K562 (cell line): ENCODE measurements at regions not wholly inside any gene's neighbourhood (a gene's known extent, or its start where the extent isn't known, plus 50 kb on each side); places are given as distances from the start of the nearest gene placed in this dataset.

Experiments
- ATAC-seq: fragments of 200-7000 bp; cut with Tn5 transposase; 3 replicates; pipeline ENCODE4 v1.9.1; 2020; ENCODE audit warnings: moderate library complexity
- BruUV-seq: library from RNA; stranded (reverse); fragments of 400-500 nt; replicated peaks from 2 replicates; lab custom pipeline; 2021; lab: Mats Ljungman, UMichigan
- CTCF ChIA-PET: fragments of 300-600 bp; formaldehyde crosslinking; extraction: SDS; loops from one replicate; lab custom pipeline; 2021; ENCODE audit warnings: low intra/inter-chr PET ratio; lab: Yijun Ruan, JAX
- POLR2A ChIA-PET: fragments of 300-600, 350-650 bp; sonication (Branson Sonifier 250); formaldehyde crosslinking; extraction: SDS; loops from one replicate; lab custom pipeline; 2021; ENCODE audit warnings: antibody characterized with exemption, inconsistent platforms; lab: Yijun Ruan, JAX
- DNase-seq, 4 experiments: peaks; one replicate each; pipeline versions ENCODE4 v3.0.0 to v3.0.0-alpha.2; 2011 to 2018; ENCODE audit warnings: low spot score in 3 of 4, mixed read lengths in 3 of 4; ENCODE audit errors: extremely low read depth in 1 of 4
- FAIRE-seq: peaks from 2 replicates; lab custom pipeline; 2011; peaks lifted over from hg19 to GRCh38; lab: Jason Lieb, UNC
- H2AFZ ChIP-seq: 2 replicates; pipeline ENCODE4 v1.6.0; 2011; ENCODE audit warnings: low read depth, low read length, control low read depth, inconsistent platforms
- H3K27ac ChIP-seq: fragments of 200-600 bp; 3 replicates; pipeline ENCODE4 v1.8.0; 2011; ENCODE audit warnings: low read depth, mild to moderate bottlenecking, control low read depth, inconsistent platforms, low read length, moderate library complexity, mixed read lengths; ENCODE audit errors: extremely low read depth
- H3K27me3 ChIP-seq, 2 experiments: fragments of 300-600 bp in 1 of 2; 2 replicates in 1 of 2; 3 replicates in 1 of 2; pipeline versions ENCODE4 v1.6.0 to v1.8.0; 2011; ENCODE audit warnings: inconsistent platforms in 2 of 2, low read length in 2 of 2, mild to moderate bottlenecking in 1 of 2, mixed read lengths in 1 of 2, moderate library complexity in 1 of 2; ENCODE audit not compliant: control insufficient read depth in 2 of 2, insufficient read depth in 2 of 2
- H3K36me3 ChIP-seq: fragments of 300-600 bp; 3 replicates; pipeline ENCODE4 v1.8.0; 2011; ENCODE audit warnings: mild to moderate bottlenecking, low read length, inconsistent platforms; ENCODE audit not compliant: control insufficient read depth, insufficient read depth
- H3K4me1 ChIP-seq, 2 experiments: fragments of 200-600 bp in 1 of 2; replicated peaks in 1 of 2; 2 replicates in 1 of 2; 3 replicates in 1 of 2; pipeline versions ENCODE4 v1.5.1 to v1.8.0; 2011; ENCODE audit warnings: inconsistent platforms in 2 of 2, low read length in 2 of 2, mild to moderate bottlenecking in 1 of 2, mixed read lengths in 1 of 2, moderate library complexity in 1 of 2; ENCODE audit not compliant: control insufficient read depth in 2 of 2, insufficient read depth in 2 of 2
- H3K4me2 ChIP-seq: 2 replicates; pipeline ENCODE4 v1.6.1; 2011; ENCODE audit warnings: low read length, control low read depth, inconsistent platforms, mixed read lengths; ENCODE audit not compliant: insufficient read depth
- H3K4me3 ChIP-seq: fragments of 200-600 bp; sonication (generic), shearing (Covaris generic); 2 replicates; pipeline ENCODE4 v1.5.1; 2016; ENCODE audit warnings: control low read depth, inconsistent platforms
- H3K79me2 ChIP-seq: fragments of 200-600 bp; 3 replicates; pipeline ENCODE4 v1.8.0; 2011; ENCODE audit warnings: low read length, inconsistent platforms; ENCODE audit not compliant: control insufficient read depth, insufficient read depth
- H3K9ac ChIP-seq, 2 experiments: 2 replicates each; pipeline versions ENCODE4 v1.6.0 to v1.6.1; 2011; ENCODE audit warnings: low read depth in 2 of 2, low read length in 2 of 2, control low read depth in 1 of 2, inconsistent platforms in 1 of 2, mild to moderate bottlenecking in 1 of 2, mixed read lengths in 1 of 2; ENCODE audit not compliant: insufficient read depth in 1 of 2
- H3K9me1 ChIP-seq: one replicate; pipeline ENCODE4 v1.6.0; 2011; ENCODE audit warnings: inconsistent platforms, mild to moderate bottlenecking, low read length, moderate library complexity; ENCODE audit not compliant: control insufficient read depth, insufficient read depth
- H3K9me3 ChIP-seq: replicated peaks from 2 replicates; pipeline ENCODE4 v1.5.1; 2011; ENCODE audit warnings: low read depth, low read length, inconsistent platforms; ENCODE audit not compliant: control insufficient read depth, insufficient read depth
- H4K20me1 ChIP-seq: replicated peaks from 2 replicates; pipeline ENCODE4 v1.6.1; 2011; ENCODE audit warnings: low read length, inconsistent platforms, mixed read lengths; ENCODE audit not compliant: control insufficient read depth, insufficient read depth
- ELF2 ChIP-seq: fragments of 250-450 bp; sonication (Bioruptor Pico); IDR thresholded peaks from 2 replicates; pipeline ENCODE4 v1.5.0; 2021; ENCODE audit warnings: mild to moderate bottlenecking
- ETS2 ChIP-seq: IDR thresholded peaks from 2 replicates; pipeline ENCODE4 v1.6.1; 2016; ENCODE audit warnings: borderline replicate concordance, missing genetic modification characterization, mild to moderate bottlenecking, moderate library complexity, missing compliant biosample characterization; ENCODE audit not compliant: poor library complexity, severe bottlenecking
- NFE2L1 ChIP-seq: fragments of 450-650 bp; IDR thresholded peaks from 2 replicates; pipeline ENCODE4 v1.6.1; 2016; ENCODE audit warnings: missing genetic modification characterization, low read depth, mild to moderate bottlenecking, missing compliant biosample characterization, moderate library complexity, borderline replicate concordance
- OTX1 ChIP-seq: fragments of 450-650 bp; formaldehyde crosslinking; IDR thresholded peaks from 2 replicates; pipeline ENCODE4 v1.4.0; 2022; ENCODE audit warnings: mild to moderate bottlenecking
- in situ Hi-C: fragments of 300-500 bp; cut with MboI; formaldehyde crosslinking; loops from 4 replicates; pipeline ENCODE4 v1.15.0; 2018; ENCODE audit warnings: inconsistent platforms, mixed read lengths
- intact Hi-C: fragments of 100-400 bp; cut with micrococcal nuclease; formaldehyde crosslinking; loops from 2 replicates; pipeline ENCODE4 v1.14.2; 2022
- TF ChIP-seq, protein P1 (sequence below): fragments of 150-350 bp; IDR thresholded peaks from 2 replicates; pipeline ENCODE4 v1.6.1; 2014; ENCODE audit warnings: low read depth, mild to moderate bottlenecking, low read length, borderline replicate concordance
- TF ChIP-seq, protein P2 (sequence below): fragments of 250-450 bp; sonication (Bioruptor Pico); IDR thresholded peaks from 2 replicates; pipeline ENCODE4 v1.5.0; 2021; ENCODE audit warnings: mild to moderate bottlenecking, moderate library complexity
- TF ChIP-seq, protein P3 (sequence below): fragments of 450-650 bp; conservative IDR thresholded peaks from 2 replicates; pipeline ENCODE4 v1.6.1; 2016; ENCODE audit warnings: missing genetic modification characterization, low read depth, mild to moderate bottlenecking, missing compliant biosample characterization, moderate library complexity
- TF ChIP-seq, protein P4 (sequence below): sonication (generic); formaldehyde crosslinking; IDR thresholded peaks from 2 replicates; pipeline ENCODE4 v1.8.0; 2023; ENCODE audit warnings: missing genetic modification reagents, mild to moderate bottlenecking, borderline replicate concordance

DNA sequence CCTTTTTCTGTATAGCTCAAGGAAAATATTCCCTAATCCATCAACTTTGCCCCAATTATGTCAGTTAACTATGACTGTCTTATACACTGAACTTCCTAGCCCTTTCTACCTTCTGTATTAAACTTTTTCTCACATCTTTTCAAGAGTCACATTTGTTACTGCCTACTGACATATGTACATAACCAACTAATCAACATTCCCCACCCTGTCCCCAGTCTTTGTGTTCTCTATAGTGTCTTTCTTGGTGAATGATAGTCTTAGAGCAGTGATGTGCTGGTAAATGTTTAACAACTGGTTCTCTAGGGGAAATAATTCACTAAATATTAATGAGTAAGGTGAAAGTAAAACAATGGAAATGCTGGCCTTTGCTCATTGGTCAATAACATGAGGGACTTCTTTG is 61.6 kb upstream of the PIK3C3 start:
- no peaks in the 10 kb centered on the region for H3K9me1 ChIP-seq
- no peak for FAIRE-seq
- no peaks in the 10 kb centered on the region for H3K27me3 ChIP-seq
- BruUV-seq = no TSS peak
- no peaks in the 10 kb centered on the region; the same call in 1 of the 2 replicates for H3K9me3 ChIP-seq
- ATAC-seq = no peak
- no peak for DNase-seq
- CTCF ChIA-PET = no interaction called here
- no peaks in the 10 kb centered on the region for H4K20me1 ChIP-seq
- in situ Hi-C loops (no loop called here), intact Hi-C loops (no loop called here)
- no peak overlapping the region for H2AFZ ChIP-seq
- H3K9ac ChIP-seq = no peak overlapping the region
- no peaks in the 10 kb centered on the region for H3K79me2 ChIP-seq
- H3K4me1 ChIP-seq = no peaks in the 10 kb centered on the region
- H3K36me3 ChIP-seq = no peaks in the 10 kb centered on the region
- no peak overlapping the region for H3K27ac ChIP-seq
- no peak overlapping the region for H3K4me2 ChIP-seq
- POLR2A ChIA-PET = interaction anchor here (1.1 kb wide), 1 partner anchor 11 kb away, joined by 3 read pairs; no protein-coding TSS in a partner anchor
- H3K4me3 ChIP-seq = no peak overlapping the region
- TF ChIP-seq OTX1 (CRISPR knock-in tag) (no peak), ETS2 (tag) (no peak), ELF2 (no peak), NFE2L1 (no peak)
- TF ChIP-seq, protein P1, sequence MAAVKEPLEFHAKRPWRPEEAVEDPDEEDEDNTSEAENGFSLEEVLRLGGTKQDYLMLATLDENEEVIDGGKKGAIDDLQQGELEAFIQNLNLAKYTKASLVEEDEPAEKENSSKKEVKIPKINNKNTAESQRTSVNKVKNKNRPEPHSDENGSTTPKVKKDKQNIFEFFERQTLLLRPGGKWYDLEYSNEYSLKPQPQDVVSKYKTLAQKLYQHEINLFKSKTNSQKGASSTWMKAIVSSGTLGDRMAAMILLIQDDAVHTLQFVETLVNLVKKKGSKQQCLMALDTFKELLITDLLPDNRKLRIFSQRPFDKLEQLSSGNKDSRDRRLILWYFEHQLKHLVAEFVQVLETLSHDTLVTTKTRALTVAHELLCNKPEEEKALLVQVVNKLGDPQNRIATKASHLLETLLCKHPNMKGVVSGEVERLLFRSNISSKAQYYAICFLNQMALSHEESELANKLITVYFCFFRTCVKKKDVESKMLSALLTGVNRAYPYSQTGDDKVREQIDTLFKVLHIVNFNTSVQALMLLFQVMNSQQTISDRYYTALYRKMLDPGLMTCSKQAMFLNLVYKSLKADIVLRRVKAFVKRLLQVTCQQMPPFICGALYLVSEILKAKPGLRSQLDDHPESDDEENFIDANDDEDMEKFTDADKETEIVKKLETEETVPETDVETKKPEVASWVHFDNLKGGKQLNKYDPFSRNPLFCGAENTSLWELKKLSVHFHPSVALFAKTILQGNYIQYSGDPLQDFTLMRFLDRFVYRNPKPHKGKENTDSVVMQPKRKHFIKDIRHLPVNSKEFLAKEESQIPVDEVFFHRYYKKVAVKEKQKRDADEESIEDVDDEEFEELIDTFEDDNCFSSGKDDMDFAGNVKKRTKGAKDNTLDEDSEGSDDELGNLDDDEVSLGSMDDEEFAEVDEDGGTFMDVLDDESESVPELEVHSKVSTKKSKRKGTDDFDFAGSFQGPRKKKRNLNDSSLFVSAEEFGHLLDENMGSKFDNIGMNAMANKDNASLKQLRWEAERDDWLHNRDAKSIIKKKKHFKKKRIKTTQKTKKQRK = no peak
- TF ChIP-seq, protein P2, sequence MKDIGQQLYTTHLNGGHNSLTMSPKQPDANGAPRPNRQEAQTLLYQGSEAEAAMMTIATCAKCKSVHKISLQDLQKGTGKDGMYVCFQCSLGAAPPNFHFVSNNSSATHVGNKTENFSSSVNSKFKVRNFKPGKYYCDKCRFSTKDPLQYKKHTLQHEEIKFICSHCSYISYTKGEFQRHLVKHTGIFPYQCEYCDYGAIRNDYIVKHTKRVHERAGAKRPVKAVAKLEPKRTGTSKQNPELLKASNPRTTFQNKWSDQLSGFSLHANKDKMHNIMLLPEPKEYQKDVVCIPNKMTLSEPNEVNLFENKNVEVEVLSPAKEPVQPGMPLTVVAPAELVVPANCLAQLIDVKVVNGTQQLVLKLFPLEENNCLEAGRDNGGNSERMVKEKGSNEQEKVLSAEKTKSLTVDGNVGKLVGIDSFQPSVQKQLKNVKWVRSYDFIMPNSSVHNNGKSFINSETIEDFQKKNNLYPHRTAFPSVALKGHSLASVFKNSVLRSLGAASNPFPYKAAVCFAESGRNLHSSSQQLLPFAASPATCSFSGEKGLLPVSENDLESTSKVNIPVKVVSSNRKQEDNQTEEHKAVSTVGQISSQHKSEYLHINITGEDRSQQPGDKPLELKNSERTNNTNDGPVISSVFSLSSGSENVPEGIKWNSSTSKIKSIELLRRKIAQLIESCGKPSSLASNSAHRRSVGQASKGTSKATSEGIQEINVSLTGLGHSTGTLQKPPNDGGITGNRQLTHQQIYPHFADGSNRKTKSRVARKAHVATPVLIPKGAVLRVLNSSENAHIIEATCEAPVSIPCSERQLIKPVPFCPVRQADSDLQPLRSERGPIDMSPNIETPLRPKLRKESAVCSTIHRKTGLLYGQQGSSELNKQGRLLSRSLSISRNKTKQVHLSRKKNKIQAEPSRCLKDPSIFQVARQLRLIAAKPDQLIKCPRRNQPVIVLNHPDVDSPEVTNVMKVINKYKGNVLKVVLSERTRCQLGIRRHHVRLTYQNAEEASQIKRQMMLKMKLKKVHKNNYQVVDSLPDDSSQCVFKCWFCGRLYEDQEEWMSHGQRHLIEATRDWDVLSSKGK (CRISPR knock-in tag) = no peak
- TF ChIP-seq, protein P3, sequence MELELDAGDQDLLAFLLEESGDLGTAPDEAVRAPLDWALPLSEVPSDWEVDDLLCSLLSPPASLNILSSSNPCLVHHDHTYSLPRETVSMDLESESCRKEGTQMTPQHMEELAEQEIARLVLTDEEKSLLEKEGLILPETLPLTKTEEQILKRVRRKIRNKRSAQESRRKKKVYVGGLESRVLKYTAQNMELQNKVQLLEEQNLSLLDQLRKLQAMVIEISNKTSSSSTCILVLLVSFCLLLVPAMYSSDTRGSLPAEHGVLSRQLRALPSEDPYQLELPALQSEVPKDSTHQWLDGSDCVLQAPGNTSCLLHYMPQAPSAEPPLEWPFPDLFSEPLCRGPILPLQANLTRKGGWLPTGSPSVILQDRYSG = no peak
- TF ChIP-seq, protein P4, sequence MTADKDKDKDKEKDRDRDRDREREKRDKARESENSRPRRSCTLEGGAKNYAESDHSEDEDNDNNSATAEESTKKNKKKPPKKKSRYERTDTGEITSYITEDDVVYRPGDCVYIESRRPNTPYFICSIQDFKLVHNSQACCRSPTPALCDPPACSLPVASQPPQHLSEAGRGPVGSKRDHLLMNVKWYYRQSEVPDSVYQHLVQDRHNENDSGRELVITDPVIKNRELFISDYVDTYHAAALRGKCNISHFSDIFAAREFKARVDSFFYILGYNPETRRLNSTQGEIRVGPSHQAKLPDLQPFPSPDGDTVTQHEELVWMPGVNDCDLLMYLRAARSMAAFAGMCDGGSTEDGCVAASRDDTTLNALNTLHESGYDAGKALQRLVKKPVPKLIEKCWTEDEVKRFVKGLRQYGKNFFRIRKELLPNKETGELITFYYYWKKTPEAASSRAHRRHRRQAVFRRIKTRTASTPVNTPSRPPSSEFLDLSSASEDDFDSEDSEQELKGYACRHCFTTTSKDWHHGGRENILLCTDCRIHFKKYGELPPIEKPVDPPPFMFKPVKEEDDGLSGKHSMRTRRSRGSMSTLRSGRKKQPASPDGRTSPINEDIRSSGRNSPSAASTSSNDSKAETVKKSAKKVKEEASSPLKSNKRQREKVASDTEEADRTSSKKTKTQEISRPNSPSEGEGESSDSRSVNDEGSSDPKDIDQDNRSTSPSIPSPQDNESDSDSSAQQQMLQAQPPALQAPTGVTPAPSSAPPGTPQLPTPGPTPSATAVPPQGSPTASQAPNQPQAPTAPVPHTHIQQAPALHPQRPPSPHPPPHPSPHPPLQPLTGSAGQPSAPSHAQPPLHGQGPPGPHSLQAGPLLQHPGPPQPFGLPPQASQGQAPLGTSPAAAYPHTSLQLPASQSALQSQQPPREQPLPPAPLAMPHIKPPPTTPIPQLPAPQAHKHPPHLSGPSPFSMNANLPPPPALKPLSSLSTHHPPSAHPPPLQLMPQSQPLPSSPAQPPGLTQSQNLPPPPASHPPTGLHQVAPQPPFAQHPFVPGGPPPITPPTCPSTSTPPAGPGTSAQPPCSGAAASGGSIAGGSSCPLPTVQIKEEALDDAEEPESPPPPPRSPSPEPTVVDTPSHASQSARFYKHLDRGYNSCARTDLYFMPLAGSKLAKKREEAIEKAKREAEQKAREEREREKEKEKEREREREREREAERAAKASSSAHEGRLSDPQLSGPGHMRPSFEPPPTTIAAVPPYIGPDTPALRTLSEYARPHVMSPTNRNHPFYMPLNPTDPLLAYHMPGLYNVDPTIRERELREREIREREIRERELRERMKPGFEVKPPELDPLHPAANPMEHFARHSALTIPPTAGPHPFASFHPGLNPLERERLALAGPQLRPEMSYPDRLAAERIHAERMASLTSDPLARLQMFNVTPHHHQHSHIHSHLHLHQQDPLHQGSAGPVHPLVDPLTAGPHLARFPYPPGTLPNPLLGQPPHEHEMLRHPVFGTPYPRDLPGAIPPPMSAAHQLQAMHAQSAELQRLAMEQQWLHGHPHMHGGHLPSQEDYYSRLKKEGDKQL = no peak
